ENCODE measurements at regions not wholly inside any gene's neighbourhood (a gene's known extent, or its start where the extent isn't known, plus 50 kb on each side); places are given as distances from the start of the nearest gene placed in this dataset.
"Not testable (repeated sequence)": the region's sequence is repeated elsewhere in the genome, so short reads cannot be mapped to it uniquely, and the experiment has no call there.

DNA sequence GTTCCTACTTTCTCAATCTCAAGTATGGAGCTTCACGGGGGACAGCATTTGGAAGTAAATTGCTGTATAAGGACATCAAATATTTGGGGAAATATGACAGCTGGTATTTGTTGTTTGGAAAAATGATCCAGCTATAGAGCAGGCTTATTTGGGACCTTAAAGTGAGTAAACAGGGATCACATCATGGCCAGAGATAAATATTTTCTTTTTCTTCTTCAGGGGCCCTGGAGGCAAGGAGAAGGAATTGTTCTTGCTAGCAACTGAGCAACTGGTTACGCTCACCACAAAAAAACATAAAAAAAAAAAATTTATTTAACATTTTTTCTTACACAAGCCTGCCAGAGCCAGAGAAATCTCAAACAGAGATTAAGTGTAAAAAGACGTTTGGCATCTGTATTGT is 277.2 kb upstream of the UGT8 start:
- H3K9ac ChIP-seq (ENCODE audit: low read depth, low read length), result no peak overlapping the region
- no peaks in the 10 kb centered on the region for H3K4me1 ChIP-seq (ENCODE audit: insufficient read depth, low read length)
- H3K36me3 ChIP-seq (ENCODE audit: insufficient read depth, low read length), result no peaks in the 10 kb centered on the region
- H3K9me3 ChIP-seq (ENCODE audit: control insufficient read depth, insufficient read depth, low read length), result no peaks in the 10 kb centered on the region

DNA sequence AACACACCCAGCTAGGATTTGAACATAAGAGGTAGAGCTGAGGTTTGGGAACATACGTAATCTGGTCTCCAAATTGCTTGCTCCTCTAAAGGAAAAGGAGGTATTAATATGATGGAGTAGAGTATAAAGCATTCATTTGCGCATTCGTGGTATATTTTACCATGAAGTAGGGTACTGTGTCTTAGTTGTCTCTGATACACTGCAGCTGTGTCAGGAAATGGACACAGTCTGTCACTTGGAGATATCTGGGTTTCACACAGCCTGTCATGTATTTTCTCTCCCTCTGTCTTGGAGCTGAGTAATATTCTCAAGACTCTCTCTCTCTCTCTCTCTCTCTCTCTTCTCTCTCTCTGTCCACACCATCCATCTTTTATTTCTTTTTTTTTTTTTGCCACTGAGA is 274.8 kb upstream of the UGT8 start:
- Histone ChIP-seq H3K9me3 (ENCODE audit: control insufficient read depth, insufficient read depth, low read length) (no peaks in the 10 kb centered on the region), H3K36me3 (ENCODE audit: insufficient read depth, low read length) (no peaks in the 10 kb centered on the region), H3K9ac (ENCODE audit: low read depth, low read length) (no peak overlapping the region), H3K4me1 (ENCODE audit: insufficient read depth, low read length) (no peaks in the 10 kb centered on the region)

DNA sequence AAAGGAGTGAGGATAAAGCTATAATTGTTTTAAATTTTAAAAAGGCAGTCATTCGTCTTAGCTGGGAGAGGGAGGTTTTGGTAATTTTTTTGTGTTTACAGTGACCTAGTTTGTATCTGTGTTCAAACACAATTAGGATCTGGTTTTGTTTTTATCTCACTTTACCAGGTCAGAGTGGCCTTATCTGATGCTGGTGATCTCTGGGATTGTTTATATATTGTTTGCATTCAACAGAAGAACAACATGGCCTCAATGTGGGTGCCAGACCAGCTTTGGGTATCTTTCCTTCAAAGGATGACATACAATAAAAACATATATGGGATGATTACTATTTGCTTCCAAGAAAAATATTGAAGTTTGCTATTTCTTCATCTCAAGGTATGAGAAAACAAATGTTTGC is 272.2 kb upstream of the UGT8 start:
- Histone ChIP-seq H3K4me1 (ENCODE audit: insufficient read depth, low read length) (no peaks in the 10 kb centered on the region), H3K9me3 (ENCODE audit: control insufficient read depth, insufficient read depth, low read length) (no peaks in the 10 kb centered on the region), H3K36me3 (ENCODE audit: insufficient read depth, low read length) (no peaks in the 10 kb centered on the region), H3K9ac (ENCODE audit: low read depth, low read length) (no peak overlapping the region)

DNA sequence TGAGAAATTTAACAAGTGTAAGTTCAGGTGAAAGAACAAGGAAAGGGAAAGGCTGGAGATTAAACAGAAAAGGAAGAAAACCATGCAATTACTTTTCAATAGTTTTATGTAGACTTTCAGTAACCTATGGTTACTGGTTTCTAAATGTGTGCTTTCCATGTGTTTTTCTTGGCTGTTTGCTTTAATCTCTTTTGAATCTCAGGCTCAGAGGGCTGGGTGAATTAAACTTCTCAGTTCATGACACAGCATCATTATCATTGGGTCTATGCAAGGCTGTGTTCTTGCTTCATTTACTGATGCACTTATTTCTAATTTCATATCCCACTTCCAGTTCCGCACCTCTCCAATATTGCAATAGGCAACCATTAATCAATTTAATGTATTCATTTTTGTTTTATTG is 266.5 kb upstream of the UGT8 start:
- Histone ChIP-seq H3K36me3 (ENCODE audit: insufficient read depth, low read length) (no peaks in the 10 kb centered on the region), H3K4me1 (ENCODE audit: insufficient read depth, low read length) (no peaks in the 10 kb centered on the region), H3K9me3 (ENCODE audit: control insufficient read depth, insufficient read depth, low read length) (no peaks in the 10 kb centered on the region), H3K9ac (ENCODE audit: low read depth, low read length) (no peak overlapping the region)

DNA sequence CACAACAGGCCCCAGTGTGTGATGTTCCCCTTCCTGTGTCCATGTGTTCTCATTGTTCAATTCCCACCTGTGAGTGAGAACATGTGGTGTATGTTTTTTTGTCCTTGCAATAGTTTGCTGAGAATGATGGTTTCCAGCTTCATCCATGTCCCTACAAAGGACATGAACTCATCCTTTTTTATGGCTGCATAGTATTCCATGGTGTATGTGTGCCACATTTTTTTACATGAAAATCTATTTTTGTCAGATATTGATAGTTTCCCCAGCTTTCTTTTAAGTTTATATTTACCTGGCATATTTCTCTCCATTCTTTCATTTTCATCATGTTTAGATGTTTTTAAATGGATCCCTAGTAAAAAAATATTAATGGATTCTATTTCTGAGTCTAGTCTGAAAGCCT is 264.2 kb upstream of the UGT8 start:
- not testable (repeated sequence) for H3K9ac ChIP-seq (ENCODE audit: low read depth, low read length); H3K4me1 ChIP-seq (ENCODE audit: insufficient read depth, low read length); H3K9me3 ChIP-seq (ENCODE audit: control insufficient read depth, insufficient read depth, low read length); H3K36me3 ChIP-seq (ENCODE audit: insufficient read depth, low read length)

DNA sequence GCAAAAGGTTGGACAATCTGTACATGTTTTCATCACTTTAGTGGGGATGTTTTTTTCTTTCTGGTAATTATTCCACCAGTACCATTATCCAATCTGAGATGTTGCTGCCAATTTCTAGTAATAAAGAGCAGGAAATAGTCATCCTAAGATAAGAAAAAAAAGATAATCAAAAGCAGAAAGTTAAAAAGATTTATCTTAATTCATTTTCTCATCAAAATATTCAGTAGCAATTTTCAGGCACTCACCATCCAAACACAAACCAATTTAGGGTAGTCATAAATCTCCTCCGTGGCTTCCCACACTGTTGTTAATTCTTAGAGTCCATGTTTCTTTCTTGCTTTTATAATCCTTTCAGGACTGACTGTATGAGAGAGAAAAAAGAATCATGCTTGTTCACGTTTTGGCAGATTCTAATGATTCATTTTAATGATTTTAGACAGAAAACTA is 263.7 kb upstream of the UGT8 start:
- H3K9me3 ChIP-seq (ENCODE audit: control insufficient read depth, insufficient read depth, low read length), result no peaks in the 10 kb centered on the region
- no peaks in the 10 kb centered on the region for H3K4me1 ChIP-seq (ENCODE audit: insufficient read depth, low read length)
- H3K36me3 ChIP-seq (ENCODE audit: insufficient read depth, low read length), result no peaks in the 10 kb centered on the region
- H3K9ac ChIP-seq (ENCODE audit: low read depth, low read length), result no peak overlapping the region

DNA sequence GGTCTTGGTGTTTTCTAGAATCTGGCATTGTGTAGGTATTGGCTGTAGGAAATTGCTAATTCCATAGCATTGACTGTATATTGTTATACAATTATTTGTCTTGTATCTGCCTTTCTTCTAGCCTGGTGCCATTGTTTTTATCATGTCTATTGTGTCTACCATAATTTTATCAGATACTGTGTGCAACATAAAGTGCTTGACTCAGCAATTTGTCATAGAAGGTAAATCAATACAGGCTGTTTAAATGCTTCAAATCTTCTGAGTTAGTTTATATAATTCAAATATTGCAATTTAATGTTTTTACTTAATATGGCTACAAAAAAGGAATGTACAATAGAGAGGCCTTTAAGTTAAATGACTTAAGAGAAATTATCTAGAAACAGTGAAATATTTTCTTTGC is 263.3 kb upstream of the UGT8 start:
- Histone ChIP-seq H3K36me3 (ENCODE audit: insufficient read depth, low read length) (no peaks in the 10 kb centered on the region), H3K9me3 (ENCODE audit: control insufficient read depth, insufficient read depth, low read length) (no peaks in the 10 kb centered on the region), H3K9ac (ENCODE audit: low read depth, low read length) (no peak overlapping the region), H3K4me1 (ENCODE audit: insufficient read depth, low read length) (no peaks in the 10 kb centered on the region)

DNA sequence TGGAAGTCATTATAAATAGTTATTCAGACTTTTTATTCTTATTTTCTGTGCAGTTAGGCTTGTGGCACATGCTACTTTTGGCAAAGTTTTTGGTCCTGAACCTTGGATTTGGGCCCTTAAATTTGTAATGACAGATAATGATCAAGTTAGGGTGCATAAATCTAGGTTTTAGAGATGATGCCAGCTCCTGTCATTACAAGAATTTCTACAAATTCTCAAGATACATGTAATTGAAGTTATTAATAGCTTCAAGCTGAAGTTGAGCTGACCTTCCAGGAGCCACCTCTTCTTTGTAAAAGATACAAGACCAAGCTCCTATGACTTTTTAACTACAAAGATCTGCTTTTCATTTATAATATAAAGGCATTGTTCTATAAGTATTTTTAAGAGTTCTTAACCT is 255.6 kb upstream of the UGT8 start:
- Histone ChIP-seq H3K9ac (ENCODE audit: low read depth, low read length) (no peak overlapping the region), H3K9me3 (ENCODE audit: control insufficient read depth, insufficient read depth, low read length) (no peaks in the 10 kb centered on the region), H3K4me1 (ENCODE audit: insufficient read depth, low read length) (no peaks in the 10 kb centered on the region), H3K36me3 (ENCODE audit: insufficient read depth, low read length) (no peaks in the 10 kb centered on the region)

DNA sequence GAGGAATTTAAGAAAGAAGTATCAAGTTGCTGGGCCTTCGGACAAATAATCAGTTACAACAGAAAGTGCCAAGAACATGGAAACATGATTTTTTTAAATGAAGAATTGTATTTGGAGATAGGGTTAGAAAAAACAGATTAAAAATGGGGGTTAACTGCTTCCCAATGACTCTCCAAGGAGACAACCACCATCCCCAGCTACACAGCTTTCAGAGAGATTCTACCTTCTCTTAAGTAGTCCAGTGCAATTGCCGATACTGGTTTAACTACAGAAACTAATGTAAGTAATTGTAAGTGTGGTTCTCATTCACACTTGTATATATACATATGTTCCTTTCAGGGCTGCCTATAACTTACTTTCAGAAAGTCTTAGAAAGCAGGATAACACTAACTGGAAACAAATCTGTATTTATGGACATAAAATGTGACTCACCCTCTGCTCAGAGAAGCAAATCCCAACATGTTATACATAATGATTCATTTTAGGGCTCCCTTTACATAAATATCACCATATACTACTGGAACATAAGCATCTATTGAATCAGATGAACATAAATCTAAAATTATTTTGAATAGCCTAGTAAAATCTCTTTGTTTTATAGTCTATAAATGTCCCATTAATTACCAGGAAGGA is 248.9 kb upstream of the UGT8 start:
- no peaks in the 10 kb centered on the region for H3K4me1 ChIP-seq (ENCODE audit: insufficient read depth, low read length)
- peaks cover 7% of the 10 kb centered on the region; the same call in 1 of the 2 replicates for H3K9me3 ChIP-seq (ENCODE audit: control insufficient read depth, insufficient read depth, low read length)
- H3K36me3 ChIP-seq (ENCODE audit: insufficient read depth, low read length), result no peaks in the 10 kb centered on the region
- no peak overlapping the region for H3K9ac ChIP-seq (ENCODE audit: low read depth, low read length)

DNA sequence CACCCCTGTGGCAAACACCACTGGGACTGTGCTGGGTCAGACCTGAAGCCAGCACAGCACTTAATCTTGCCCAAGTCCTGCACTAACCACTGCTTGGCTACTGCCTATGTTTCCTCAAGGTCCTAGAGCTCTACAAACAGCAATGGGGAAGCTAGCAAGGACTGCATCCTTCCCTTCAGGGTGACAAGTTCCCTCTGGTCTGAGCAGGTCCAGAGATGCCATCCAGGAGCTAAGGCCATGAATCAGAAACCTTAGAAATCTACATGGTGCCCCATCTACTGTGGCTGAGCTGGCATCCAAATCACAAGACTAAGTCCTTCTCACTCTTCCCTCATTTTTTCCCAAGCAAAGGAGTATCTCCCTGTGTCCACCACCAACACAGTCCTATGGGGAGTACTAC is 239.7 kb upstream of the UGT8 start:
- H3K4me1 ChIP-seq (ENCODE audit: insufficient read depth, low read length), result no peaks in the 10 kb centered on the region
- no peaks in the 10 kb centered on the region for H3K36me3 ChIP-seq (ENCODE audit: insufficient read depth, low read length)
- no peak overlapping the region for H3K9ac ChIP-seq (ENCODE audit: low read depth, low read length)
- no peaks in the 10 kb centered on the region for H3K9me3 ChIP-seq (ENCODE audit: control insufficient read depth, insufficient read depth, low read length)

DNA sequence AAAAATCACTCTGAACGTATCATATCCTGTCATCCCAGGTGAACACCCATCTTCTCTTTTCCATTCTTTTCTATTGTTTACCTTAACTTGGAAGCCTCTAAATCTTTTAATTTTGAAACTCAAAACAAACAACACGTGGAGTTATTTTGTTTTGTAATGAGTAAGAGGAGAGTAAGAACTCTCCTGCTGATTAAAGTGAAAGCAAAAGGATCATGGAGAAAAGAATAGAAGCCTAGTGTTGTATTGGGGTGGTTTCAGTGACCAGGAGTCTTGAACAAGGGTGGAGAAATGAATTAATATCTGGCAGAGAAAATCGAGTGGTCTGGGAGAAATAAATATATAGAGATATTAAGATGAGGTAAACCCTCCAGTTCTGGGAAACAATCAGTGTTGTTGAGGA is 237.4 kb upstream of the UGT8 start:
- Histone ChIP-seq H3K9ac (ENCODE audit: low read depth, low read length) (no peak overlapping the region), H3K4me1 (ENCODE audit: insufficient read depth, low read length) (peaks cover 12% of the 10 kb centered on the region), H3K36me3 (ENCODE audit: insufficient read depth, low read length) (no peaks in the 10 kb centered on the region), H3K9me3 (ENCODE audit: control insufficient read depth, insufficient read depth, low read length) (no peaks in the 10 kb centered on the region)

DNA sequence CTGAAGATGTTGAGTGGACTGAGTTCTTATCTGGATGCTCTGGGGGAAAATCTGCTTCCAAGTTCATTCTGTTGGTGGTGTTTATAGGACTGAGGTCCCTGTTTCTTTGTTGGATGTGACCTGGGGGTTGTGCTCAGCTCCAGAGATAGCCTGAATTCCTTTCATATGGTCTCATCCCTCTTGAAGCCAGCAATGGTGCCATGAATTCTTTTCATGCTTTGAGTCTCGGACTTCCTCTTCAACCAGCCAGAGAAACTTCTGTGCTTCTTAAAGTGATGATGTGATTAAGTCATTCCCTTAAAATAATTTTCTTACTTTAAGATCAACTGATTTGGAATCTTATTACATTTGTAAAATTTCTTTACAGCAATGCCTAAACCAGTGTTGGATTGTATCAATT is 233.8 kb upstream of the UGT8 start:
- Histone ChIP-seq H3K4me1 (ENCODE audit: insufficient read depth, low read length) (peaks cover 22% of the 10 kb centered on the region), H3K9me3 (ENCODE audit: control insufficient read depth, insufficient read depth, low read length) (no peaks in the 10 kb centered on the region), H3K9ac (ENCODE audit: low read depth, low read length) (no peak overlapping the region), H3K36me3 (ENCODE audit: insufficient read depth, low read length) (no peaks in the 10 kb centered on the region)

DNA sequence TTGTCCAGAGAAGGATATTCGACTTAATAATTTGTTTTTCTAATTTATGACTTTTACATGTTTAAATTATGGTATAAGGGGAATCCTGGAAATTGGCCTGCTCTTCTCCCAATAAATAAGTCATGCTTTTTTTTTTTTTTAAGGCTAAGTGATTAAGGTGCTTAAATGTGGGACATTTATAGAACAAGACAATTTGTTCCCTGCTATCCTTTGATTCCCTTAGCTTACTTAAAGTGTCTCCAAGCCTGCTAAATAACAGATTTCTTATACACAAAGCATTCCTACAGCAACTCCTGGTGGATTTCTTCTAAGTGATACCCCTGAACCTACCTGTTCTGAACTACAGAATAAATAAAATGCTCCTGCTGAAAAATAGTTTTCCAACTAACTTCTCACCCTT is 233.0 kb upstream of the UGT8 start:
- H3K9me3 ChIP-seq (ENCODE audit: control insufficient read depth, insufficient read depth, low read length), result no peaks in the 10 kb centered on the region
- H3K36me3 ChIP-seq (ENCODE audit: insufficient read depth, low read length), result no peaks in the 10 kb centered on the region
- H3K4me1 ChIP-seq (ENCODE audit: insufficient read depth, low read length), result peaks cover 22% of the 10 kb centered on the region

DNA sequence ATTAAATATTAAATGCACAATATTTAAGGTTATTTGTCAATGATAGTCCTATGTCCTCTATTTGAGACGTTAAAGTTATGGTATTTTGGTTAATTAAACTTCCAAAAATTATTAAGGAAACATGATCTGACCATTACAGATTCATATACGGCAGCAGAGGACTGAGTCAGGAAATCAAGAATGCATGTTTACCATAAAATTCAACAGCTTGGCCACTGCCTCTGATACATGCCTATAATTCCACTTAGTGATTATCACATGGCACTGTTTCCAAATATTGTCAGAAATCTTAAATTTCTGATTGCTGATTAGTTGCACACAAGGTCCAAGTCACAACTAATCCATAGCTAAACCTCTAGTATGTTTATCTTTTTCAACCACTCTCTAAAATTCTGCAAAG is 232.2 kb upstream of the UGT8 start:
- H3K36me3 ChIP-seq (ENCODE audit: insufficient read depth, low read length), result no peaks in the 10 kb centered on the region
- H3K4me1 ChIP-seq (ENCODE audit: insufficient read depth, low read length), result peaks cover 22% of the 10 kb centered on the region
- no peaks in the 10 kb centered on the region for H3K9me3 ChIP-seq (ENCODE audit: control insufficient read depth, insufficient read depth, low read length)
- H3K9ac ChIP-seq (ENCODE audit: low read depth, low read length), result no peak overlapping the region

More for the DNA sequence above, 233.0 kb upstream of the UGT8 start:
- H3K9ac ChIP-seq (ENCODE audit: low read depth, low read length), result no peak overlapping the region

DNA sequence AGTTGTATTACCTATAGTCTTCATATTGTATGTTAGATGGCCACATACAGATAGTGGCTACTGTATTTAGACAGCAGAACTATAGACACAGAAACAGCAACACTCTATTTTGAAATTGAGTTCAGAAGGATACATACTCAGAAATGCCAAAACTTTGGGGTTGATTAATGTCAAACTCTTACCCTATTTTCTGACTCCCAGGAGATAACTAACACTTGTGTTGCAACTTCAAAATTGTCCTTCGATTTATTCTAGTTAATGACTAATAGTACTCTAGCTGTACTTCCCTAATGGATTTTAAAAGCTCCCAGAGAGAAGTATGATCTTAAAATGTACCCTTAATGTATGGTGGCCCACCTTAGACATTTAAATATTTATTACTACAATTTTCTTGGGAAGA is 229.9 kb upstream of the UGT8 start:
- H3K36me3 ChIP-seq (ENCODE audit: insufficient read depth, low read length), result no peaks in the 10 kb centered on the region
- no peak overlapping the region for H3K9ac ChIP-seq (ENCODE audit: low read depth, low read length)
- H3K4me1 ChIP-seq (ENCODE audit: insufficient read depth, low read length), result peaks cover 22% of the 10 kb centered on the region
- H3K9me3 ChIP-seq (ENCODE audit: control insufficient read depth, insufficient read depth, low read length), result no peaks in the 10 kb centered on the region

DNA sequence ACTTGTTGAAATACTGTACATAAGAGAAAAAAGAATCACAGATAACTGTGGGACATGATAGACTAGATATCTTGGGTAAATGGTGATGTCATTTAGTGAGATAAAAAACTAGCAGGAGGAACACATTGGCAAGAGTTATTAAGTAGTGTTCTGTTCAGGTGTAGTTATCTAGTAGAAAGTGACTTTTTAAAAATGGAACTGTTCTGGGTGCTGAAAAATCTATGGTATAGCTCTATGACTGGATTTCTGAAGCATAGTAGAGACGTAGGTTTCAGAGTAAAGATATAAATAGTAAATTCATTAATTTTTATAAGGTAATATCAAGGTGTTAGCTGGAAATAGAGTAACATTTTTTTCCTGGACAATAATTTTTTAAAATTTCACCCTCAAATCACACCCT is 225.1 kb upstream of the UGT8 start:
- H3K36me3 ChIP-seq (ENCODE audit: insufficient read depth, low read length), result no peaks in the 10 kb centered on the region

More for the DNA sequence above, 225.1 kb upstream of the UGT8 start:
- Histone ChIP-seq H3K9me3 (ENCODE audit: control insufficient read depth, insufficient read depth, low read length) (no peaks in the 10 kb centered on the region), H3K9ac (ENCODE audit: low read depth, low read length) (no peak overlapping the region), H3K4me1 (ENCODE audit: insufficient read depth, low read length) (no peaks in the 10 kb centered on the region)

All from ES-I3 (cell line).